Right renal pelvis (tissue), 4 donors: ENCODE measurements at regions not wholly inside any gene's neighbourhood (a gene's known extent, or its start where the extent isn't known, plus 50 kb on each side); places are given as distances from the start of the nearest gene placed in this dataset.
A peak's percentile ranks its signal among the peaks of the same experiment; 100 is the strongest.
"Not testable (repeated sequence)": the region's sequence is repeated elsewhere in the genome, so short reads cannot be mapped to it uniquely, and the experiment has no call there.

Source experiments
- DNase-seq, 4 donors: peaks; one replicate each; pipeline ENCODE4 v3.0.0-alpha.2; 2013; ENCODE audit warnings: low read depth in 4 of 4, low spot score in 3 of 4, missing footprints in 1 of 4

DNA sequence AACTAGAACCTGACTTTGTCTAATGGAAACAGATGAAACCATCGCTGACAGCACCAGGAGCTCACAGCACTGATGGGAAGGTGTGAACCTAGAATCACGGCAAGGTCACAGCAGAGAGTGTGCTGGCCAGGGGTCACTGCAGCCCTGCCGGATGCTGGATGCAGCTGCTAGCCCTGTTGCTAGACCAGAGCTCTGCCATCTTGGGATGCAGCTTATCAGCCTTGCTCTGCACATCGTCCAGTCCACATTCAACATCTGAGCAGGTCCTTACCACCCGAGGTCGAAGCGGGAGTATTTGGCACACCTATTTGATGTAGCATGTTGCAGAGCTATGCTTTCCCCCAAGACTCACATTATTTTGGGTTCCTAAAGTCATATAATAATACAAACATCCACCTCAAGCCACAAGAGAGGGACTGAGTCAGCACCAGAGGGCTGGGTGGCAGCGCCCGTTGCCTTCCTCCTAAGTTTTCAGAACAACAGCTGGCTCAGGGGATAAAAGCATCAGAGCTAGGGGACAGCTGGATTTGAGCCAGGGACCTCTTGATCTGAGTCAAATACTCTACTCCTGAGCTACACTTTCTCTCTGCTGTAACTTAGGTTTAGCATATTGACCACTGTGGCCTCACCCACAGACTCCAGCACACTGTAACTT lies 135.3 kb downstream of the ZNF467 start:
- DNase-seq, result no peak

DNA sequence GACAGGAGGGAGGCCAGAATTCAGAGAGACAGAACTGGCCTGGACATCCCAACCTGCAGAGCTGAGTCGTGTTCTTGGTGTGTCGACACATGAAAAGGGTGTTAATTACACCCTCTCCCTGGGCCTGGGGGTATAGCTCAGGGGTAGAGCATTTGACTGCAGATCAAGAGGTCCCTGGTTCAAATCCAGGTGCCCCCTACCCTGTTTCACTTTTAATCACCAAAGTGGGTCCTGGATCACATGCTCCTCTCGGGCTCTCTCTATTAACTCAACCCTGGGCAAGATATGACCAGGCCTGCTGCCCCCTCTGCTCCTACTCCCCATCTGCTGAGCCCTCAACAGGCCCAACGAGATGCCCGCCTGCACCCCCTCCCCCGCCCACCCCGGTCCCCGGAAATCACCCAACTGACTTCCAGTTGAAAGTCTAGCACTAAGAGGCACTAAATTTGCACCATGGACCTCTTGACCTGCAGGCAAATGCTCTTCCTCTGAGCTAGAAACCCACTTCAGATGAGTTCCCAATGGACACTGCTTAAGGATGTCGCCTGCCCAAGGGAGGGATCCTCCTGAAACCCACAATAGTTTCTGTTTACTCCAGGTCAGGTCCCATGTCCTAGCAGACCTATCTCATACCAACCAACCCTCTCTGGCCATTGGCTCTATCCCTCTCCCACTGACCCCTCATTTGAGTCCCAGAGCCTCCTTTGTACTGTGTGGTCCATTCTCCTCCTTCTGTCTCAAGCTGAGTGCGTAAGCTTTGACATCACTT lies 137.6 kb downstream of the ZNF467 start:
- no peak for DNase-seq

DNA sequence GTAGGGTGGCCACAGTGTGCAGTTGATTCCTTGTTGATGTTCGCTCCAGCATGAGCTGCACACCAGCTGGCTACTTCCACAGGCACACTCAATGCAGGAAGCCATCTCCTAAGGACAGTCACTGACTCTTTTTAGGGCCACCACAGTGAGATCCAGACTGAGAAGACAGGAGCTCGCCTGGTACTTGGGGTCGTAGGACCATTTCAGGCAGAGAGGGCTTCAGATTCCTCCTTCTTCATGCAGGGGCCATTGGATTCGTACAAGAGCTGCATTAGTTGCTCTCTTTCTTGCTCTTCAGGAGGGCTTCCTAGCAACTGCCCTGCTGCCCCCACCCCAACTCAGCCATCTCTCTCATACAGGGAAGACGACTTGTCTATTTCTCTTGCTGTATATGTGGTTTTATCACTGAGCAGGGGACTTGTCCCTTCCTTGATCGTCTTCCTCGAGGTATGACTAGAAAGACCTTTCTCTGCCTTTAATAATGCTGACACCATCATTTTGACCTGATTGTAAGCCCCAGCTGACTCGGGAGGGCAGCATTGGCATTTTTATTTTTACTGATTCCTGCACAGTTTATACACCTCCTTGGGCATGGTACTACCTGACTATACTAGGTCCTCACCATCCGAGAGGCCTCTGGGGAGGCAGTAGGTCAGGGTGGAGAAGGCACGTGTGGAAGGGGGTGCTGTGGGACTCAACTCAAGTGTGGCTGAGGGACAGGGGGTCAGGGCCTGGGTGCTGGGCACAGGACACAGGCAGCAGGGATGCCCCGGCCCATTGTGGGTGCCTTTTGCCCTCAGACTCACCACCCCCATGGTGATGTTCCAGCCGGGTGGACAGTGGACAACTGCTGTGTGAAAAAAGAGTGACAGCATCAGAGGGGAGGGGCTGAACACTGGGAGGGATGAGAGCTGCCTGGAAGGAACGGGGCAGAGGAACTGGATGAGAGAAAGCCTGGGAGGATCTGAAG lies 136.7 kb upstream of the ZNF746 start:
- DNase-seq, result no peak

DNA sequence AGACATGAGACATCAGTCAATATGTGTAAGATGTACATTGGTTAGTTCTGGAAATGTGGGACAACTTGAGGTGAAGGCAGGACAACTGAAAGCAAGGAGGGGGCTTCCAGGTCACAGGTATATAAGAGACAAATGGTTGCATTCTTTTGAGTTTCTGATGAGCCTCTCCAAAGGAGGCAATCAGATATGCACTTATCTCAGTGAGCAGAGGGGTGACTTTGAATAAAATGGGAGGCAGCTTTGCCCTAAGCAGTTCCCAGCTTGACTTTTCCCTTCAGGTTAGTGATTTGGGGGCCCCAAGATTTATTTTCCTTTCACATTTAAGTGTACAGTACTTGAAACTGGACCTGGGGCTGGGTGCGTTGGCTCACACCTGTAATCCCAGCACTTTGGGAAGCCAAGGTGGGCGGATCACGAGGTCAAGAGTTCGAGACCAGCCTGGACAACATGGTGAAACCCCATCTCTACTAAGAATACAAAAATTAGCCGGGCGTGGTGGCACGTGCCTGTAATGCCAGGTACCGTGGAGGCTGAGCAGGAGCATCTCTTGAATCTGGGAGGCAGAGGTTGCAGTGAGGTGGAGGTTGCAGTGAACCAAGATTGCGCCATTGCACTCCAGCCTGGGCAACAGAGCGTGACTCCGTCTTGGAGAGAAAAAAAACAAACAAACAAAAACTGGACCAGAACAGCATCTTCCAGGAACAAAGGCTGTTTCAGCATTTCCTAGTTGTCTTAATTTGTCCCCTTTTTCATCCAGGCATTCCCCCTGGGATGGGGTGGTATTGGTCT lies 130.9 kb upstream of the ZNF746 start:
- DNase-seq, result not testable (repeated sequence)

DNA sequence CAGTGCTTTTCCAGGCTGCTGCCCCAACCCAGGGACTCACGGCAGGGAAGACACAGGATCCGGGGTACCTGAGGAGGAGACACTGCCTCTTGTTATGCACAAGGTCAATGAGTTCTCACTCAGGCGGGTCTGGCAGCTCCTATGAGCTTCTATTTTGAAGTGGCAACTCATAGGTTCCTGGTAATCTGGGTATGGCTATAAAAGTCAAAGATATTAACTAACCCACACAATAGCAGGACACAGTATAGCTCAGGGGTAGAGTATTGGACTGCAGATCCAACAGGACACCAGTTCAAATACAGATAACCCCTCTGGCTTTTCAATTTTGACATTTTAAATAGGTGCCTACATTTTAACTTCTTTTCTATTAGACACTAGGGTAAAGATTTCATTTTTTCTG lies 130.3 kb upstream of the ZNF746 start:
- DNase-seq, result no peak

DNA sequence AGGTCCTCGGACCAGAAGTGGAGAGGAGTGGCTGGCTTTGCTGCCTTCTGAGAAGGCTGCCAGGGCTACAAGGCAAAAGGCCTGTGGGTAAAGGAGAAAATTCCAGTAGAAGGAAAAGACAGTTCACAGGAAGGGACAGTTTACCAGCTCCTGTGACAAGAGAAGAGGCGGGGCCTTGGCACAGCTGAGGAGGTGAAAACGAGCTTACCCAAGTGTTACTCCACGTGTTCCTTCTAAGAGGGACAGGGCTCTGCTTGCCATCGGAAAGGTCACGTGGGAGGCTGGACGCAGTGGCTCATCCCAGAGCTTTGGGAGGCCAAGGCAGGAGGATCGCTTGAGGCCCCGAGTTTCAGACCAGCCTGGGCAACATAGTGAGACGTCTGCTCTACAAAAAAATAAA lies 129.4 kb upstream of the ZNF746 start:
- no peak for DNase-seq

DNA sequence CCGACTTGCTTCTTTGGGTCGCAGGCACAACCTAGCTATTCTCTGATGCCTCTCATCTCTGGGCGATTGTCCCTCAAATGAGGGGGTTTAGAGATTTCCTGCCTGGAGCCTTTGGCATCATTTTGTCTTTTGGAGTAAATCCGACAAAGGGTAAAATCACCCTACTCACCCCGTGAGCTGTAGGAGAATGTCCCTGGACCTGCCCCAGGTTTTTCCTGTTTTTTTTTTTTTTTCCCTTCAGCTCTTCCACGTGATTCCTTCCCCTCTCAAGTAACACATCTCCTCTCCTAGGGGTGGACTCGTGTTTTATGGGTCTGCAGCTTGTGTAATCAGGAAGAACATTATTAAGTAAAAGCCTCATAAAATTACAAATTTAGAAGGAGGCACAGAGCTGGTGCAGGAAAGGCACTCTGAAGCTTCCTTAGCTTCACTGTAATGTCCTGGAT lies 128.4 kb upstream of the ZNF746 start:
- DNase-seq, result peak in 1 of 4 donors; percentile 34

DNA sequence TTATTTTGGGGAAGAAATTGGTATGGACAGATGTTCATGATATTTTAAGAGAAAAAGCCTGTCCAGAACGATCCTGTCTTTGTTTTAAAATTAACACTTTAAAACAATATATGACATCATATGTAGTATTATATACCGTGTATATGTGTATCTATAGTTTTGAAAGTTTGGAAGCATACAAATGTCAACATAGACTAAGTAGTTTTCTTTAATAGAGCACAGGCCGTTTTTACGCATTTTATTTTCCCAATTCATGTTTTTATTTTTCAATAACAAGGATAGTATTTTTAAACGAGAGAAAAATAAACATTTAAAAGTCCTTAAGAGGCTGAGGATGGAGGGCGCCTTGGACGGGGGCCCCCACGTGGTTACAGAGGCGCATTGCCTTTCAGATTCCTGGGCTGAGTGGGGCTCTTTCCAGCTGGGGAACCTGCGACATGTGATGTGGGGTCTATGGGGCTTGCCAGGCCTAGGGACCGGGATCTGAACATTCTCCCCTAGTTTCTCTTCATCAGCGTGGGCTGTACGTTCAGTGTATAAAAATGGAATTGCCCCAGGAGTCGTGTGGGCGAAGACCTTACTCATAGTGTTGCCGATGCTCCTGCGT lies 127.8 kb upstream of the ZNF746 start:
- DNase-seq, result peak in 1 of 4 donors; percentile 44

DNA sequence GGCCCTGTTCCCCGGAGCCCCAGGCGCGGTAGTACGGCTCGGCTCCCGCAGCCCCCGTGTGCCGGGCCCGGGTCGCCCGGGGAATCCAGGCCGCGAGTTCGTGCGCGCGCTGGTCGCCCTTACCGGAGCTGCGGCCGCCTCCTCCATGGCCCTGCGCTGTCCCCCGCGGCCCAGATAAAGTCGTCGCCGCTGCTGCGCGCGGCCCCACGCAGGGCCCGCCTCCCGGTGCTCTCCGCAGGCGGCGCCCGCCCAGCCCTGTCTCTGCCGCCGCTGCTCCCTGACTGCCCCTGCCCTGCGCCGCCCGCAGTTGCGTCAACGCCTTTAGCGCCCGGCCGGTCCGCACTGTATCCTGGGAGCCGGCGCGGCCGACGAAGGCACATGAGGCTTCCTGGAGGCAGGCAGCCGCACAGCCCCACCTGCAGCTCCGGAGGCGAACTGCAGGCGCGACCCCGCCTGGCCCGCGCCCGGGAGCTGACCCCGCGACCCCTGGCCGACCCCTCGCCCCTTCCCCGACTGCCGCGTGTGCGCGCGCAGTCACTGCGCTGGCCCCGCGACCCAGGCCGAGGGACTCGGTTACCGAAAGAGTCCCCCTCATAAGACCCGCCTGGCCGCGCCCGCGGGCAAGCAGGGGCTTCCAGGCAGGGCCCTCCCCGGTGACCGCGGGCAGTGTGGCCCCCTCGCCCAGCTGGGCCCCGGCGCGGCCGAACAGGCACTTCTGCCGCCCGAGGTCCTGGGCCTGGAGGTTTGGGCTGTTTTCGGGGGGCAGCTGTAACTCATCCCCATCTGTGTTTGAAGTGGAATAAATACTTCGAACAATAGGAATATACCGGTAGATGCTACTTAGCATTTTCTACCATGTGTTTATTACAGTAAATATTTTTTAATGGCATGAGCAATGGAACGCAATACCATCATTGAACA lies 127.1 kb upstream of the ZNF746 start:
- peak; percentile 77 to 80 (median 79) for DNase-seq

DNA sequence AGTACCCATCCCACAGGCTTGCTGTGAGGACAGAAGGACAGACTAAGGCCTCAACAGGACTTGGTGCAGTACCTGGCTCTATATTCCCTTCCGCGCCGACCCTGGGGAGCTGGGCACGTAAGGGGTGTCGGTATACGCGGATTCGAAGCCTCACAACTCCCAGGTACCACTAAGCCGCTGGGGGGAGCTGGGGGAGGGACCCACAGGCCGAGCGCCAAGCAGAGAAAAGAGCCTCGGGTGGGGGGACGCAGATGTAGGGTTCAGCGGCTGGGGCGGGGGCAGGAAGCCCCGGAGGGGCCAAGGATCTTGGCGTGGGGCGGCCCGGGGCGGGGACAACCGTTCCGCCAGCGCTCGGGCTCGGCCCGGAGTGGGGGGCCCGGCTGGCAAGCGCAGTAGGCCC lies 126.4 kb upstream of the ZNF746 start:
- DNase-seq, result peak in 1 of 4 donors; percentile 12

DNA sequence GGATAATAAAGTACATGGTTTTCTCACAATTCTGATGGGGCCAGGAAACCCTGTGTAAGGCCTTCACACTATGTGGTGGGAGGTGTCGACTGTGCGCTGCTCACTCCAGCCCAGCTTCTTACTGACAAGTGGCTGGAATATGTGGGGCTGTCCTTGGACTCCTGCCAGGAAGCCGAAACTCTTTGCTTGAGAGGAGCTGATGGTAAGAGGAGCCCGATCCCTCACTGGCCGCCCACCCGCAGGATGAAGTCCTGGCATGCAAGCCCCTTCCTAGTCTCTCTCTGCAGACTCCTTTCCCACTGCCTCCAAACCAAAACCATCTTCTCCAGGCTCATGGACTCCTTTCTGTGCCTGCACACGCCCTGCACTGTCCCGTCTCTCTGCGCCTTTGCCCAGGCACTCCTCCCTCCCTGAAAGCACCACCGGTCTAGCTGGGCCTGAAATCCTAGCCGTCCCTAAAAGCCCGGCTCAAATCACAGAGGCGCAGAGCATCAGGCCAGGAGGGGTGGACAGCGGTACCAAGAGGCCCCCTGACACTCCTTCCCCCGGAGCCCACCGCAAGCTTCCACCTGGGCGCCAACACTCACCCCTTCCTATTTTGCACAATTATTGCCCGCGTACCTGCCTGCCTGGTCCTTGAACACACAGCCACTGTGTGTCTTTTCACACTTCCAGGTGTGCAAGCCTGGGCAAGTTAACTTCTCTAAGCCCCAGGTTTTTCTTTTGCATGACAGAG lies 125.8 kb upstream of the ZNF746 start:
- peak in 1 of 4 donors; percentile 34 for DNase-seq

DNA sequence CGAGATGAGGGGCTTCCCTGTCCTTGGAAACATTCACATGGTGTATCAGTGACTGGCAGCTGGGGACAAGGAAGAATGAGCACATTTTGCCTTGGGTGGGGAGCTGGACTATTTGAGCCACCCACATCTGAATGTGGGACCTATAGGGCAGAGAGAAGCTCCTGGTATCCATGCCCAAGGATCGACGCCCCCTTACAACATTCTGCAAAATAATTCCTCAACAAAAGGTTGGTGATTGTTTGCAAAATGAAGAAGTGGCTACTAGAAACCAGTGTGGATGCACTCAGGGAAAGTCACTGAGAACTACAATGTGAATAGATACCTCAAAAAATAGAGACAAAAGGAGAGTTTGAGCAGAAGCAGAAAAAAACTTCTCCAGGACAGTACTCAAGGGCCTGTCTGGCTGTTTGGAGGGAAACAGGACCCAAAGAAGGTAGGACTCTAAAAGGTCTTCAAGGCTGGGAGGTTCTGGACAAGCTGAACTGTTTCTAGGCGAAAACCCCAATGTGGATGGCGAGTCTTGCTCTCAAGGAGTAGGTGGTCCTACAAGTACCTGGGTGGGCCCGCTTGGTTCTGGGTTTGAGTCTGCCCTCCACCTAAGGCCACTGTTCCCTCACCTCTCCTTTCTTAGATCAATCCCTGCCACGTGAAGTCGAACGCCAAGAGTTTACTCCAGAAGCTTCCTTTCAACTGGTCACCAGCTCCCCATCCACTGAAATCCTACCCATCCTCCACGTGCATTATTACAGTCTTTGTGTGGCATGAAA lies 125.0 kb upstream of the ZNF746 start:
- DNase-seq, result no peak

DNA sequence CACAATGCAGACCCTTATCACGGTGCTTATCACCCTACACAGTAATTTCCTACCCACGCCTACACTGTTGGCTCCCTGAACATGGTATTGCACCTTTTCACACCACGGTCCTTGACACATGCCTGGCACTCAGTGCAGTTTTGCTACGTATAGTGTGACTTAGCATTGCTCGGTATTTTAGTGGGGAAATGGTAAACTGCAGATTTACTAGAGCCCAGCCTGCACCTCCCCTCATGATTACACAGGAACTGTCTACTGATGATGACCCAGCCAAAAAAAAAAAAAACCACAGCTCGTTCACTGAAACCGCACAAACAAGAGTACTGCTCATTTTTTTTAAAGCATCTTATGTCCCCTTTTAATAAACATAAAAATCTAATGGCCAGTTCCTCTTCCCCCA lies 124.2 kb upstream of the ZNF746 start:
- DNase-seq, result no peak

DNA sequence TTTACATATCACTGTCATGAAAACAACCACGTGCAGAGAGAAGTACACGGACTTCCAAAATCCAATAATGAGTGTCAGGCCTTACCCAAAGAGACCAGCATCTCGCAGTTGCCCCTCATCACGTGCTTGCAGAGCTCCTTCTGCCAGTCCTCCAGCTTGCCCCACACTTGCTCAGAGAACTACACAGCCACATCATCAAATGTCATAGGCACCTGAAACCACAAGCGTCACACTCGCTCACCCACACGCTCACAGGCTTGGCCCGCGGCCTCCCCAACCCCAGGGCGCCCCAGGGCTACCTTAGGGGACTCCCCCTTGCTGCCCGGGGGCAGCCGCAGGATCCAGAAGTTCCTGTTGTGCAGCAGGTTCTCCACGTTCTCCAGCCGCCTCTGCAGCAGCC lies 123.4 kb upstream of the ZNF746 start:
- no peak for DNase-seq

DNA sequence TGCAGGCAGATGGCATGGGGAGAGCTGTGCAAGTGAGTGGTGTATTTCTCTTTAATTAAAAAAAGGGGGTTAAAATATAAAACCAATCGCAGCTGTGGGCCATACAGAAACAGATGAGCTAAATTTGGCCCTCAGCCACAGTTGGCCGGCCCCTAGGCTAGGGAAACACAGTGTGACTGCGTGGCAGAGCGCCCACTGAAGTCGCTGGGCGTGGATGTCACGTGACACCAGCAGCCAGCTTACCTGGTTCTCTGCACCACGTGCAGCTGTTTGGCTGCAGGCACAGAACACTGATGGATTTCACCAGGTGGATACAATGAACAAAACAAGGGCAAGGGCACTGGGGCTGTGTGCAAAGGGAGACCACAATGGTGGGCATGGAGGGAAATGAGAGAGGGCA lies 119.3 kb upstream of the ZNF746 start:
- DNase-seq, result no peak

DNA sequence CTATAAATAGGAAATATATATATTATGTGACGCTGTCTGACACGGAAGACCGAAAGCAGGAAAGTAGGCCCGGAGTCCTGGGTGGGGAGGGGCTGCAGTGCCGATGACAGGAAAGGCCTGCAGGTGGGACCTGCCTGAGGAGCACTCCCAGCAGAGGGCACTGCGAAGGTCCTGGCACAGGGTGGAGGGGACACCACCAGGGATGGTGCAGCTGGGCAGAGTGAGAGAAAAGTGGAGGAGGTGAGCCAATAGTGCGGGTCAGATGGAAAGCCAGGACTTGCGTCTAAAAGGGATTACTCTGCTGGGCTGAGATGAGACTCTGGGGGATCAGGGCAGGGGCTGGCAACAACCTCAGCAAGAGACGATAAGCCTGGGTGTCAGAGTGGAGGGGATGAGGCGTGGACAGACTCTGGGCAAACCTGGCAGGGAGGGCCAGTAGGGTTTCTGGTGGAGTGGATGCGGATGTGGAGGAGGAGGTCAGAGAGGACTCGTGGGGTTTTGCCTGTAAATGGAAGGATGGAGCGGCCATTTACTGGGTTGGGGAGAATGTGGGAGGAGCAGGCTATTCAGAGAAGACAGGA lies 118.2 kb upstream of the ZNF746 start:
- DNase-seq, result no peak

DNA sequence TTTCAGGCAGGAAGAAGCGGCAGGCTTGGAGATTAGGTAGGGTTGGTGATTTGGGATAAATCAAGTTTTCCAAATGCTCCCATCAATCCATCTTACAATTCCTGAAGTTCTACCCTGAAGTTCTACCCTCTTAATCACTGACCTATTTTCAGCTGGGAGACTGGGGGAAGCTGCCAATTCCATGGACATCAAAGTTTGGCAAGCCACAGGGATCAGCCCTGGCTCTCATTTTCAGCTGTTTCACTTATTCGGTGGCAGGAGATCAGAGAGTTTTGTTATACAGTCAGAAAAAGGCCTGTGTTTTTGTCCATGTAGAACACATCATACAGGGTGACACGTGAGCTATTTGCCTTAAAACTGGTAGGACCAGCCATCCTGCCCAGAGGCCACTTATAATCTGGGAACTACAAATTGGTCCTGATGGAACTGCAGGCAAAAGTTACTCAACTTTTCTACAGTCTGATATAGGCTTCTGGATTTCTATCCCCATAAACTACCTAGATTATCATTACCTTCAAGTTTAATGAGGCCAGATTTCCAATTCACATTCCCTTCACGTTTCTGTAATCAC lies 112.9 kb upstream of the ZNF746 start:
- no peak for DNase-seq
